ENCODE measurements at regions not wholly inside any gene's neighbourhood (a gene's known extent, or its start where the extent isn't known, plus 50 kb on each side); places are given as distances from the start of the nearest gene placed in this dataset.
"Not testable (repeated sequence)": the region's sequence is repeated elsewhere in the genome, so short reads cannot be mapped to it uniquely, and the experiment has no call there.

DNA sequence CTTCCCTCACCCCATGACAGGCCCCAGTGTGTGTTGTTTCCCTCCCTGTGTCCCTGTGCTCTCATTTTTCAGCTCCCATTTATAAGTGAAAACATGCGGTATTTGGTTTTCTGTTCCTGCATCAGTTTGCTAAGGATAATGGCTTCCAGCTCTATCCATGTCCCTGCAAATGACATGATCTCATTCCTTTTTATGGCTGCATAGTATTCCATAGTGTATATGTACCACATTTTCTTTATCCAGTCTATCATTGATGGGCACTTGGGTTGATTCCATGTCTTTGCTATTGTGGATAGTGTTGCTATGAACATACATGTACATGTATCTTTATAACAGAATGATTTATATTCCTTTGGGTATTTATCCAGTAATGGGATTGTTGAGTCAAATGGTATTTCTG lies 61.9 kb upstream of the ABLIM1 start:
- intact Hi-C loops (cut with micrococcal nuclease; ENCODE audit: unreplicated experiment); POLR2A ChIA-PET; ATAC-seq; CTCF ChIA-PET; BruUV-seq (replicated peaks); in situ Hi-C loops (cut with HindIII; ENCODE audit: low pct_unique_long_range_greater_than_20kb, low sequenced_read_pairs); H3K27me3 ChIP-seq (ENCODE audit: control insufficient read depth, insufficient read depth, low read length); H3K4me3 ChIP-seq (ENCODE audit: low read depth in 2 of 2, low read length in 2 of 2); DNase-seq (ENCODE audit: low read depth, low spot score); H3K9me3 ChIP-seq (ENCODE audit: control insufficient read depth, insufficient read depth, low read depth, low read length); H3K36me3 ChIP-seq (ENCODE audit: control insufficient read depth, insufficient read depth, low read length): not testable (repeated sequence)
- peaks cover 92% of the 10 kb centered on the region for H3K4me1 ChIP-seq (ENCODE audit: control insufficient read depth, insufficient read depth, low read length)
- peak overlapping the region; percentile 100 for H3K27ac ChIP-seq (ENCODE audit: low read length)

- POLR2A ChIA-PET: no interaction called here
Observed at GRCh38 chr10:114720685-114721278, 62.7 kb upstream of the ABLIM1 start.

DNA sequence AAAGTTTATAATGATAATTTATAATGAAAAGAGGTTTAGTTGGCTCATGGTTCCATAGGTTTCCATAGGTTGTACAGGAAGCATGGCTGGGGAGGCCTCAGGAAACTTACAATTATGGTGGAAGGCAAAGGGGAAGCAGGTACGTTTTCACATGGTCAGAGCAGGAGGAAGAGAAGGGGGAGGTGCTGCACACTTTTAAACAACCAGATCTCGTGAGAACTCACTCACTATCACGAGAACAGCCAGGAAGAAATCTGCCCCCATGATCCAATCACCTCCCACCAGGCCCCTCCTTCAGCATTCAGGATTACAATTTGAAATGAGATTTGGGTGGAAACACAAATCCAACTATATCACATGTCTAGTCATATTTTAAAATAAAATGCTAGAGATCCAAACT lies 64.1 kb upstream of the ABLIM1 start:
- POLR2A ChIA-PET: not testable (repeated sequence)

More at GRCh38 chr10:114720685-114721278, 62.7 kb upstream of the ABLIM1 start:
- no peak for ATAC-seq
- TF ChIP-seq TCF7L2 (IDR thresholded peaks at IDR 0.05; ENCODE audit: low read depth, low read length): no peak
- Histone ChIP-seq H3K27ac (ENCODE audit: low read length) (peak overlapping the region; percentile 100), H3K9me3 (ENCODE audit: control insufficient read depth, insufficient read depth, low read depth, low read length) (no peaks in the 10 kb centered on the region), H3K36me3 (ENCODE audit: control insufficient read depth, insufficient read depth, low read length) (no peaks in the 10 kb centered on the region), H3K4me3 (ENCODE audit: low read depth in 2 of 2, low read length in 2 of 2) (no peak overlapping the region), H3K4me1 (ENCODE audit: control insufficient read depth, insufficient read depth, low read length) (peaks cover 92% of the 10 kb centered on the region), H3K27me3 (ENCODE audit: control insufficient read depth, insufficient read depth, low read length) (no peaks in the 10 kb centered on the region)
- intact Hi-C loops (cut with micrococcal nuclease; ENCODE audit: unreplicated experiment) (no loop called here), in situ Hi-C loops (cut with HindIII; ENCODE audit: low pct_unique_long_range_greater_than_20kb, low sequenced_read_pairs) (no loop called here)
- CTCF ChIA-PET: interaction anchor here (0.7 kb wide), 1 partner anchor 481 kb away, joined by 4 read pairs; no protein-coding TSS in a partner anchor
- no TSS peak for BruUV-seq (replicated peaks)
- DNase-seq (ENCODE audit: low read depth, low spot score): no peak

GRCh38 chr10:114723361-114723760 lies 65.3 kb upstream of the ABLIM1 start:
- TF ChIP-seq POLR2AphosphoS5 (IDR thresholded peaks at IDR 0.05; ENCODE audit: low read depth, low read length) (no peak), SIN3A (IDR thresholded peaks at IDR 0.05; ENCODE audit: borderline replicate concordance, insufficient read depth, low read depth, low read length) (no peak), TCF7L2 (IDR thresholded peaks at IDR 0.05; ENCODE audit: low read depth, low read length) (no peak)
- TF ChIP-seq, protein P1, sequence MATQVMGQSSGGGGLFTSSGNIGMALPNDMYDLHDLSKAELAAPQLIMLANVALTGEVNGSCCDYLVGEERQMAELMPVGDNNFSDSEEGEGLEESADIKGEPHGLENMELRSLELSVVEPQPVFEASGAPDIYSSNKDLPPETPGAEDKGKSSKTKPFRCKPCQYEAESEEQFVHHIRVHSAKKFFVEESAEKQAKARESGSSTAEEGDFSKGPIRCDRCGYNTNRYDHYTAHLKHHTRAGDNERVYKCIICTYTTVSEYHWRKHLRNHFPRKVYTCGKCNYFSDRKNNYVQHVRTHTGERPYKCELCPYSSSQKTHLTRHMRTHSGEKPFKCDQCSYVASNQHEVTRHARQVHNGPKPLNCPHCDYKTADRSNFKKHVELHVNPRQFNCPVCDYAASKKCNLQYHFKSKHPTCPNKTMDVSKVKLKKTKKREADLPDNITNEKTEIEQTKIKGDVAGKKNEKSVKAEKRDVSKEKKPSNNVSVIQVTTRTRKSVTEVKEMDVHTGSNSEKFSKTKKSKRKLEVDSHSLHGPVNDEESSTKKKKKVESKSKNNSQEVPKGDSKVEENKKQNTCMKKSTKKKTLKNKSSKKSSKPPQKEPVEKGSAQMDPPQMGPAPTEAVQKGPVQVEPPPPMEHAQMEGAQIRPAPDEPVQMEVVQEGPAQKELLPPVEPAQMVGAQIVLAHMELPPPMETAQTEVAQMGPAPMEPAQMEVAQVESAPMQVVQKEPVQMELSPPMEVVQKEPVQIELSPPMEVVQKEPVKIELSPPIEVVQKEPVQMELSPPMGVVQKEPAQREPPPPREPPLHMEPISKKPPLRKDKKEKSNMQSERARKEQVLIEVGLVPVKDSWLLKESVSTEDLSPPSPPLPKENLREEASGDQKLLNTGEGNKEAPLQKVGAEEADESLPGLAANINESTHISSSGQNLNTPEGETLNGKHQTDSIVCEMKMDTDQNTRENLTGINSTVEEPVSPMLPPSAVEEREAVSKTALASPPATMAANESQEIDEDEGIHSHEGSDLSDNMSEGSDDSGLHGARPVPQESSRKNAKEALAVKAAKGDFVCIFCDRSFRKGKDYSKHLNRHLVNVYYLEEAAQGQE (IDR thresholded peaks at IDR 0.05; ENCODE audit: insufficient read depth in 1 of 2, low read depth in 2 of 2, low read length in 1 of 2): no peak
- TF ChIP-seq, protein P2, sequence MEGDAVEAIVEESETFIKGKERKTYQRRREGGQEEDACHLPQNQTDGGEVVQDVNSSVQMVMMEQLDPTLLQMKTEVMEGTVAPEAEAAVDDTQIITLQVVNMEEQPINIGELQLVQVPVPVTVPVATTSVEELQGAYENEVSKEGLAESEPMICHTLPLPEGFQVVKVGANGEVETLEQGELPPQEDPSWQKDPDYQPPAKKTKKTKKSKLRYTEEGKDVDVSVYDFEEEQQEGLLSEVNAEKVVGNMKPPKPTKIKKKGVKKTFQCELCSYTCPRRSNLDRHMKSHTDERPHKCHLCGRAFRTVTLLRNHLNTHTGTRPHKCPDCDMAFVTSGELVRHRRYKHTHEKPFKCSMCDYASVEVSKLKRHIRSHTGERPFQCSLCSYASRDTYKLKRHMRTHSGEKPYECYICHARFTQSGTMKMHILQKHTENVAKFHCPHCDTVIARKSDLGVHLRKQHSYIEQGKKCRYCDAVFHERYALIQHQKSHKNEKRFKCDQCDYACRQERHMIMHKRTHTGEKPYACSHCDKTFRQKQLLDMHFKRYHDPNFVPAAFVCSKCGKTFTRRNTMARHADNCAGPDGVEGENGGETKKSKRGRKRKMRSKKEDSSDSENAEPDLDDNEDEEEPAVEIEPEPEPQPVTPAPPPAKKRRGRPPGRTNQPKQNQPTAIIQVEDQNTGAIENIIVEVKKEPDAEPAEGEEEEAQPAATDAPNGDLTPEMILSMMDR (IDR thresholded peaks at IDR 0.05): no peak
- Histone ChIP-seq H3K9me3 (ENCODE audit: control insufficient read depth, insufficient read depth, low read depth, low read length) (no peaks in the 10 kb centered on the region; the same call in 1 of the 2 replicates), H3K4me1 (ENCODE audit: control insufficient read depth, insufficient read depth, low read length) (peaks cover 89% of the 10 kb centered on the region), H3K27me3 (ENCODE audit: control insufficient read depth, insufficient read depth, low read length) (no peaks in the 10 kb centered on the region), H3K36me3 (ENCODE audit: control insufficient read depth, insufficient read depth, low read length) (no peaks in the 10 kb centered on the region), H3K27ac (ENCODE audit: low read length) (peak overlapping the region; percentile 100), H3K4me3 (ENCODE audit: low read depth in 2 of 2, low read length in 2 of 2) (no peak overlapping the region)
- CTCF ChIA-PET: no interaction called here
- DNase-seq (ENCODE audit: low read depth, low spot score) (no peak), ATAC-seq (no peak)
- POLR2A ChIA-PET: no interaction called here
- intact Hi-C loops (cut with micrococcal nuclease; ENCODE audit: unreplicated experiment): no loop called here
- no TSS peak for BruUV-seq (replicated peaks)
- in situ Hi-C loops (cut with HindIII; ENCODE audit: low pct_unique_long_range_greater_than_20kb, low sequenced_read_pairs): no loop called here

More for the DNA sequence above, 64.1 kb upstream of the ABLIM1 start:
- Histone ChIP-seq H3K27ac (ENCODE audit: low read length) (peak overlapping the region; percentile 100), H3K4me1 (ENCODE audit: control insufficient read depth, insufficient read depth, low read length) (peaks cover 90% of the 10 kb centered on the region)
- ATAC-seq: 0 out of 2 replicates have a peak, but pooled peaks have one; percentile 9
- intact Hi-C loops (cut with micrococcal nuclease; ENCODE audit: unreplicated experiment); BruUV-seq (replicated peaks); in situ Hi-C loops (cut with HindIII; ENCODE audit: low pct_unique_long_range_greater_than_20kb, low sequenced_read_pairs); H3K27me3 ChIP-seq (ENCODE audit: control insufficient read depth, insufficient read depth, low read length); H3K4me3 ChIP-seq (ENCODE audit: low read depth in 2 of 2, low read length in 2 of 2); H3K36me3 ChIP-seq (ENCODE audit: control insufficient read depth, insufficient read depth, low read length); DNase-seq (ENCODE audit: low read depth, low spot score); CTCF ChIA-PET; H3K9me3 ChIP-seq (ENCODE audit: control insufficient read depth, insufficient read depth, low read depth, low read length): not testable (repeated sequence)
